ENCODE measurements at regions not wholly inside any gene's neighbourhood (a gene's known extent, or its start where the extent isn't known, plus 50 kb on each side); places are given as distances from the start of the nearest gene placed in this dataset.

- Mint-ChIP-seq H3K9me3 (no peaks in the 10 kb centered on the region), H3K4me3 (no peak overlapping the region), H3K27ac (no peak overlapping the region), H3K4me1 (no peaks in the 10 kb centered on the region), H3K27me3 (peaks cover 13% of the 10 kb centered on the region), H3K36me3 (ENCODE audit: low read depth) (no peaks in the 10 kb centered on the region)
- DNase-seq, result no peak
- ATAC-seq, result peak; percentile 83
Observed at GRCh38 chr18:35770376-35771014, 189.0 kb downstream of the GALNT1 start.

DNA sequence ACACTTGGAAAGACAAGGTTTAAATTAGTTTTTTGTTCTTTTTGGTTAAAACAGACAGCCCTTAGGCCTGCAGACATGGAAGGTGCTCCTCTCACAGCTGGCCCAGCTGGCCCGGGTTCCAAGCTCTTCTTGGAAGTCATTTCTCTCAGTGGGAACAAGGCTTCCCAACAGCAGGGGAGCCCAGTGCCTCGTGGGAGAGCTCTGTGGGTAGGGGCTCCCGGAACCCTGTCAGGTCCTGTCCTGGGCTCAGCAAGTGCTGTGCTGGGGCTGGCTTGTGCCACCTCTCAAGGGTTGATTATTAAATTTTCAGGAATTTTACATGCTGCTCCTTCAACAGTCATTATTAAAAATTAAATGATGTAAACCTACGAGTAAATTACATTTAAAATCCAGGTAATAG is 189.6 kb downstream of the GALNT1 start:
- ATAC-seq (no peak), DNase-seq (no peak)
- Mint-ChIP-seq H3K27ac (no peak overlapping the region), H3K9me3 (no peaks in the 10 kb centered on the region), H3K4me3 (no peak overlapping the region), H3K4me1 (no peaks in the 10 kb centered on the region), H3K36me3 (ENCODE audit: low read depth) (no peaks in the 10 kb centered on the region), H3K27me3 (peaks cover 13% of the 10 kb centered on the region)

- DNase-seq (no peak), ATAC-seq (no peak)
- Mint-ChIP-seq H3K36me3 (ENCODE audit: low read depth) (no peaks in the 10 kb centered on the region), H3K27ac (no peak overlapping the region), H3K4me1 (no peaks in the 10 kb centered on the region), H3K4me3 (no peak overlapping the region), H3K9me3 (no peaks in the 10 kb centered on the region), H3K27me3 (peaks cover 15% of the 10 kb centered on the region)
Observed at GRCh38 chr18:35775887-35776286, 194.3 kb downstream of the GALNT1 start.

DNA sequence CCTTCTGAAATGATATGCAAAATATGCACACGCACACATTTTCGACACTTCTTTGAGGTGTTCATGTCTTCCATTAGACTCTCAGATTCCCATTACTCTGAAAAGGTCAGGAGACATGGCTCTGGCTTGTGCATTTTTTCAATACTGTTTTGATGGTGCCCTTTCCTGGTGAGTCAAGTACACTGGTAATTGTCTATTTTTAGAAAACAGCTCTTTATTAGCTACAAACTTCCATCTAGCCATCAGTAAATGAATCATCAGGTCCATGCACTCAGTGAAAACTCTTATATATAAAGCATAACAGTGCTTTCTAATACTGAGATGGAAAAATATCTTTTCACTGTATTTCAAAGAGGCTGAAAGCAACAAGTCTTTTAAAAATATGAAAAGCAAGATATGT is 194.9 kb downstream of the GALNT1 start:
- Mint-ChIP-seq H3K4me1 (no peaks in the 10 kb centered on the region), H3K27me3 (peaks cover 18% of the 10 kb centered on the region), H3K4me3 (no peak overlapping the region), H3K9me3 (no peaks in the 10 kb centered on the region), H3K36me3 (ENCODE audit: low read depth) (no peaks in the 10 kb centered on the region), H3K27ac (no peak overlapping the region)
- ATAC-seq, result no peak
- DNase-seq, result no peak

DNA sequence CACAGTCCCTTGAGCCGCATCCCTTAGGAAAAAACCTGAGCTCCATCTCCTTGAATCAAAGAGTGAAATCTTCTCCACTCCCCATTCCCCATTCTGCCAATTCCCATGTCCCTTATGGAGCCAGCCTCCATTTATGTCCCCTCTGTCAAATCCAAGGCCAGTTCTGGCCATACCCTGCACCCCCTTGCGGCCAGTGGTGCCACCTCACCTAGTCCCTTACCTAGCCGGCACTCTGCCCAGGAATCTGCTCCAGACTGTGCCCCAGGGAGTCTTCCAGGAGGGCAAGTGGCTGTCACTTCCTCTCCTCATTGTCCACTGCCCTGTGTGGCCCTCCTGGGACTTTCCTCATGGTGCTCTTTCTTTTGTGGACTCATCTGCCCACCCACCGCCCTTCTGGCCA is 195.4 kb upstream of the RMP24 start:
- Mint-ChIP-seq H3K4me1 (no peaks in the 10 kb centered on the region), H3K4me3 (no peak overlapping the region), H3K9me3 (no peaks in the 10 kb centered on the region), H3K27ac (no peak overlapping the region), H3K27me3 (peaks cover 18% of the 10 kb centered on the region), H3K36me3 (ENCODE audit: low read depth) (no peaks in the 10 kb centered on the region)
- no peak for DNase-seq
- ATAC-seq, result no peak

GRCh38 chr18:35778850-35779627 is 193.4 kb upstream of the RMP24 start:
- Mint-ChIP-seq H3K27me3 (peaks cover 16% of the 10 kb centered on the region), H3K4me3 (no peak overlapping the region), H3K27ac (no peak overlapping the region), H3K9me3 (no peaks in the 10 kb centered on the region), H3K36me3 (ENCODE audit: low read depth) (no peaks in the 10 kb centered on the region), H3K4me1 (no peaks in the 10 kb centered on the region)
- no peak for DNase-seq
- ATAC-seq, result no peak

DNA sequence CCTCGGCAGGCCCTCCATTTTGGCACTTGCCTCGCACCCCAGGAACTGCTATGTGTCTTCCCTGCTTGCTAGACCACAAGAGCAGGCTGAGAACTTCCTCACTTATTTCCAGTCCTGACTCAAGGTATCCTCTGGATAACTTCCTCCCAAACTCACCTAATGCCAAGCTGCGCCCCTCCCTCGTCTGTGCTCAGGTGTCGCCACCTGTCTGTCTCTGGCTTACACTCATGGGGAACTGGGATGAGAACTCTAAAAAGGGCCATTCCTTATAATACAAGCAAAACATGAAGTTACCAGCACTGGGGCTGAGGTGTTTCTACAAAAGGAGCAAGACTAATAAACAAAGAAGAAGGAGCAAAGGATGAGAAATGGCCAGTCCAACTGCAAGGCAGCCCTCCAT is 191.5 kb upstream of the RMP24 start:
- H3K4me3 Mint-ChIP-seq, result no peak overlapping the region
- H3K4me1 Mint-ChIP-seq, result no peaks in the 10 kb centered on the region
- H3K36me3 Mint-ChIP-seq (ENCODE audit: low read depth), result no peaks in the 10 kb centered on the region

DNA sequence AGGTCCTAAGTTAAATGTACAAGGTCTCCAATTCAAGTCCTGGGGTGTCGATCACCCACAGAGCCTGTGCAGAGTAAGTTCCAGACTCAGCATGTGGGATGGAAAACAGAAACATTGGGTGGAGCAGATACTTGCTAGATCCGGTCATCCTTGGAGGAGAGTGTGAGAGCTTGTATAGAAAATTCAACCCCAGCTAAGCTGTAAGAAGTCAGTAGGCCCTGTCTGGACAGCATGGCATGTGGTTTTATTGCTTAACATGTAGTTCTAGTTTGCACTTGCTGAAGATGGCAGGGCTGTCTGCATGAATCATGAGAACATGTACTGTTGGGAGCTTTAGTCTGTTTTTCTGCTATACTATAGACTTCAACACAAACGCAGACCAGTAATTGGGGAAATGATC is 189.6 kb upstream of the RMP24 start:
- DNase-seq, result no peak
- no peak for ATAC-seq
- Mint-ChIP-seq H3K36me3 (ENCODE audit: low read depth) (no peaks in the 10 kb centered on the region), H3K4me3 (no peak overlapping the region), H3K9me3 (no peaks in the 10 kb centered on the region), H3K27me3 (peaks cover 14% of the 10 kb centered on the region), H3K27ac (no peak overlapping the region), H3K4me1 (no peaks in the 10 kb centered on the region)

More for the DNA sequence above, 191.5 kb upstream of the RMP24 start:
- Mint-ChIP-seq H3K27me3 (peaks cover 12% of the 10 kb centered on the region), H3K9me3 (no peaks in the 10 kb centered on the region), H3K27ac (no peak overlapping the region)
- no peak for ATAC-seq
- DNase-seq, result no peak

- peaks cover 5% of the 10 kb centered on the region for H3K27me3 Mint-ChIP-seq
- no peak for ATAC-seq
- H3K4me3 Mint-ChIP-seq, result no peak overlapping the region
- no peak overlapping the region for H3K27ac Mint-ChIP-seq
- no peaks in the 10 kb centered on the region for H3K4me1 Mint-ChIP-seq
- no peaks in the 10 kb centered on the region for H3K36me3 Mint-ChIP-seq (ENCODE audit: low read depth)
- no peaks in the 10 kb centered on the region for H3K9me3 Mint-ChIP-seq
- no peak for DNase-seq
Observed at GRCh38 chr18:35786365-35787042, 186.0 kb upstream of the RMP24 start.

DNA sequence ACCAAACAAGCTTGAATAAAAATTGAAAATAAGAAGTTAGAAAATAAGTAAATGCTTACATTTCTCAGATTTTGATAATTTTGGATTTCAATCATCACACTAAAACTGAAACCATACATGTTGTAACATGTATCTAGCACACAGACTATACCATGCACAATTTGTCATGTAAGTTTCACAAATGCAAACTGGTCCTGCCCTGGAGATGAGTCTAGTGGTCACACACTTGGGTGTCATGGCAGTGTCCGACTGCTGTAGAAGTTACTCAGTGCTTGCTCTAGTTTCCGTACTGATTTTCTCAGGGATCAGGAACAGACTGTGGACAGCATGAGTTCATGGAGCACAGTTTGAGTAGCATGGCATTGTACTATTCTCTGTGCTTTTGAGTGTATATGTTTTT is 182.9 kb upstream of the RMP24 start:
- H3K9me3 Mint-ChIP-seq, result no peaks in the 10 kb centered on the region
- H3K27ac Mint-ChIP-seq, result no peak overlapping the region
- peaks cover 11% of the 10 kb centered on the region for H3K27me3 Mint-ChIP-seq
- no peak for DNase-seq
- no peak overlapping the region for H3K4me3 Mint-ChIP-seq
- no peak for ATAC-seq
- no peaks in the 10 kb centered on the region for H3K36me3 Mint-ChIP-seq (ENCODE audit: low read depth)
- H3K4me1 Mint-ChIP-seq, result no peaks in the 10 kb centered on the region

- Mint-ChIP-seq H3K27me3 (peaks cover 3% of the 10 kb centered on the region), H3K27ac (no peak overlapping the region), H3K4me3 (no peak overlapping the region), H3K9me3 (no peaks in the 10 kb centered on the region), H3K36me3 (ENCODE audit: low read depth) (no peaks in the 10 kb centered on the region), H3K4me1 (no peaks in the 10 kb centered on the region)
- DNase-seq (no peak), ATAC-seq (no peak)
Observed at GRCh38 chr18:35797948-35798347, 174.5 kb upstream of the RMP24 start.

GRCh38 chr18:35803551-35803950 is 168.9 kb upstream of the RMP24 start:
- H3K9me3 Mint-ChIP-seq, result no peaks in the 10 kb centered on the region
- H3K27ac Mint-ChIP-seq, result no peak overlapping the region
- ATAC-seq, result no peak
- no peaks in the 10 kb centered on the region for H3K36me3 Mint-ChIP-seq (ENCODE audit: low read depth)
- no peak overlapping the region for H3K4me3 Mint-ChIP-seq
- DNase-seq, result no peak
- H3K4me1 Mint-ChIP-seq, result no peaks in the 10 kb centered on the region
- H3K27me3 Mint-ChIP-seq, result peaks cover 13% of the 10 kb centered on the region

DNA sequence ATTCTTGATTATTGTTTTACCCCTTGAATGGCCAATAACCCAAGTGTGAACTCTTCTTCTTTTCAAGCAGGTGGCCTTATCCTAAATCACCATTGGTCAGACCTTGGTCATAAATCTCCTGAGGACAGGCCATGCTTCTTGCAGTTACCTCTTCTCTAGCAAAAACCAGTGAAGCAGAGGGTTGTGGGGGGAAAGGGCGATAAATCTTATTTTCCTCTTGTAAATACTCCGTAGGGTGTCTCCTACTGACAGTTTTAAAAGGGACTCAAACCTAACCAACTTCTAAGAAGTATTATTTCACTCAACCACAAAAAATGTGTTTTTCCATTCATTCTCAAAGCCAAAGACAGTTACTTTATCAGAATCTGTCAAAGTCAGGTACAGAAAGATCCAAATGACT is 168.1 kb upstream of the RMP24 start:
- no peaks in the 10 kb centered on the region for H3K9me3 Mint-ChIP-seq
- ATAC-seq, result no peak
- no peak overlapping the region for H3K4me3 Mint-ChIP-seq
- peaks cover 3% of the 10 kb centered on the region for H3K4me1 Mint-ChIP-seq
- peaks cover 14% of the 10 kb centered on the region for H3K27me3 Mint-ChIP-seq
- H3K27ac Mint-ChIP-seq, result no peak overlapping the region
- DNase-seq, result no peak
- H3K36me3 Mint-ChIP-seq (ENCODE audit: low read depth), result no peaks in the 10 kb centered on the region

DNA sequence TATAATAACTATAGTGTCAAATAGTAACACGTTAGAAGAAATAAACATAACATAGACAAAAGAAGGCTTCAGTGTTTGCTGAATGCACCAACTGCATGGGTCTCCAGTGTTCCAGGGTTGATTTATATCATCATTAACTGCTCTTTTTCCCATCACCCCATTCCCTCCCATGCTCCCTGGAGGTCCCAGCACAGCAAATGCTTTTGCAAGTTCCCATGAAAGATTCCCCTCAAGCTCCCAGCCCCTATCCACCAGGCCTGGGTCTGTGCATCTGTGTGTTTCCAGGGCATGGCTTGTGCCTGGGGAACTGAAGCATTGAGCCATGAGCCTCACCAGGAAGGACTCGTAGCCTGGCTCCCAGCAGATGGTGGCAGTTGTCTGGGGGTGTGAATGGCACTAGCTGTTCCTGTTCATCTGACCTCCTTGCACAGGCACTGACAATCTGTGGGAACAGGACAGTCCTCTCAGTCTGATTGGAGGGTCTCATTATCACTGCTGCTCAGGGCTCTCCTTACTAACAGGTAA is 164.6 kb upstream of the RMP24 start:
- H3K9me3 Mint-ChIP-seq, result no peaks in the 10 kb centered on the region
- no peak for ATAC-seq

DNA sequence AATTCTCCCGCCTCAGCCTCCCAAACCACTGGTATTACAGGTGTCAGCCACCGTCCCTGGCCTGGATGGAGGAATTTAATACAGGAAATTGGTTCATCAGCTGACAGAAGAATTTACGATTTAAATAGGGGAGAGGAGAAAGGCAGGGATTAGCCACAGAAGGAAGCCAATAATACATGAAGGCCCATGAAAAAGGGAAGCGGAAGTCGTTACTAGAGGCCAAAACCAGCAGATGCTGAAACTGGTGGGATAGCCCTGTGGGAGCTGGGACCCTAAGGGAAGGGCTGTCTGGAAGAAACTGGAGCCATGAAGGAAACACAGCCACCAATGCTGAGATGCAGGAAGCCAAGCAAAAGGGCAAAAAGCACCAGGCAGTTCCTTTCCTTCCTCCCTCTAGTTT is 163.7 kb upstream of the RMP24 start:
- DNase-seq, result no peak
- no peak overlapping the region for H3K27ac Mint-ChIP-seq
- no peaks in the 10 kb centered on the region for H3K36me3 Mint-ChIP-seq (ENCODE audit: low read depth)
- H3K4me1 Mint-ChIP-seq, result peaks cover 18% of the 10 kb centered on the region
- H3K4me3 Mint-ChIP-seq, result no peak overlapping the region
- H3K27me3 Mint-ChIP-seq, result peaks cover 24% of the 10 kb centered on the region
- no peak for ATAC-seq
- no peaks in the 10 kb centered on the region for H3K9me3 Mint-ChIP-seq

More for the DNA sequence above, 164.6 kb upstream of the RMP24 start:
- H3K4me3 Mint-ChIP-seq, result no peak overlapping the region
- peaks cover 24% of the 10 kb centered on the region for H3K27me3 Mint-ChIP-seq
- H3K27ac Mint-ChIP-seq, result no peak overlapping the region
- no peak for DNase-seq
- H3K4me1 Mint-ChIP-seq, result peaks cover 18% of the 10 kb centered on the region
- H3K36me3 Mint-ChIP-seq (ENCODE audit: low read depth), result no peaks in the 10 kb centered on the region

Measured in activated naive CD8-positive, alpha-beta T cell treated with anti-CD3 and anti-CD28 coated beads, Interleukin-2, amount 50 U/mL, for 24 hours (primary cell).